Endothelial cell of umbilical vein (primary cell): ENCODE measurements at regions not wholly inside any gene's neighbourhood (a gene's known extent, or its start where the extent isn't known, plus 50 kb on each side); places are given as distances from the start of the nearest gene placed in this dataset.

ENCODE experiments used
- BruUV-seq: library from RNA; stranded (reverse); fragments of 400-500 nt; replicated peaks from 2 replicates; lab custom pipeline; 2021; lab: Mats Ljungman, UMichigan
- CTCF ChIA-PET: fragments of 300-600, 350-600 bp; sonication (Branson Sonifier 250); formaldehyde crosslinking; loops from one replicate; lab custom pipeline; 2021; ENCODE audit warnings: antibody characterized with exemption, inconsistent platforms; lab: Charles Lee
- POLR2A ChIA-PET: fragments of 300-600, 350-600 bp; sonication (Branson Sonifier 250); formaldehyde crosslinking; loops from one replicate; lab custom pipeline; 2021; ENCODE audit warnings: antibody characterized with exemption, inconsistent platforms; lab: Charles Lee
- DNase-seq: peaks from one replicate; pipeline ENCODE4 v3.0.0-alpha.2; 2011; ENCODE audit warnings: low read depth, low spot score
- FAIRE-seq: peaks from 2 replicates; lab custom pipeline; 2011; peaks lifted over from hg19 to GRCh38; lab: Jason Lieb, UNC
- H2AFZ ChIP-seq: 2 replicates; pipeline ENCODE4 v1.6.0; 2012; ENCODE audit warnings: low read depth, low read length, control low read depth, inconsistent platforms
- H3K27ac ChIP-seq: 2 replicates; pipeline ENCODE4 v1.5.1; 2011; ENCODE audit warnings: low read depth, mild to moderate bottlenecking, control low read depth, low read length, moderate library complexity; ENCODE audit not compliant: insufficient read depth
- H3K27me3 ChIP-seq, 2 experiments: 2 replicates each; pipeline versions ENCODE4 v1.6.0 to v1.6.1; 2011; ENCODE audit warnings: low read length in 2 of 2, mixed read lengths in 1 of 2; ENCODE audit not compliant: control insufficient read depth in 2 of 2, insufficient read depth in 2 of 2
- H3K36me3 ChIP-seq, 2 experiments: 2 replicates in 1 of 2; 3 replicates in 1 of 2; pipeline ENCODE4 v1.5.1; 2011; ENCODE audit warnings: low read length in 2 of 2, mild to moderate bottlenecking in 1 of 2, moderate library complexity in 1 of 2; ENCODE audit not compliant: control insufficient read depth in 2 of 2, insufficient read depth in 2 of 2; ENCODE audit errors: extremely low read depth in 1 of 2
- H3K4me1 ChIP-seq: 3 replicates; pipeline ENCODE4 v1.5.1; 2011; ENCODE audit warnings: mild to moderate bottlenecking, low read length; ENCODE audit not compliant: control insufficient read depth, insufficient read depth; ENCODE audit errors: extremely low read depth
- H3K4me2 ChIP-seq: 2 replicates; pipeline ENCODE4 v1.6.1; 2011; ENCODE audit warnings: low read length, control low read depth, mixed read lengths; ENCODE audit not compliant: insufficient read depth
- H3K4me3 ChIP-seq, 3 experiments: fragments of 200-600 bp in 1 of 3; sonication (generic), shearing (Covaris generic) in 1 of 3; replicated peaks in 1 of 3; 2 replicates each; pipeline ENCODE4 v1.5.1; 2011 to 2016; ENCODE audit warnings: control low read depth in 3 of 3, low read length in 3 of 3, mild to moderate bottlenecking in 2 of 3, inconsistent platforms in 1 of 3, low read depth in 1 of 3, moderate library complexity in 1 of 3; ENCODE audit not compliant: insufficient read depth in 1 of 3
- H3K79me2 ChIP-seq: 2 replicates; pipeline ENCODE4 v1.6.0; 2012; ENCODE audit warnings: low read length, inconsistent platforms; ENCODE audit not compliant: control insufficient read depth, insufficient read depth
- H3K9ac ChIP-seq: replicated peaks from 2 replicates; pipeline ENCODE3; 2011; ENCODE audit warnings: low read length, control low read depth; ENCODE audit not compliant: insufficient read depth; ENCODE audit errors: extremely low read depth
- H3K9me1 ChIP-seq: replicated peaks from 3 replicates; pipeline ENCODE4 v1.6.0; 2011; ENCODE audit warnings: mild to moderate bottlenecking, low read length; ENCODE audit not compliant: control insufficient read depth, insufficient read depth; ENCODE audit errors: extremely low read depth
- H3K9me3 ChIP-seq: replicated peaks from 2 replicates; pipeline ENCODE4 v1.5.1; 2012; ENCODE audit warnings: low read length, inconsistent platforms; ENCODE audit not compliant: control insufficient read depth, insufficient read depth
- H4K20me1 ChIP-seq: replicated peaks from 2 replicates; pipeline ENCODE3; 2011; ENCODE audit warnings: mild to moderate bottlenecking, low read length; ENCODE audit not compliant: control insufficient read depth, insufficient read depth; ENCODE audit errors: extremely low read depth
- CTCF ChIP-seq, 2 donors: IDR thresholded peaks; 1 replicate in 1 of 2; 2 replicates in 1 of 2; pipeline ENCODE4 v1.5.1; 2011; ENCODE audit warnings: low read length in 2 of 2, mild to moderate bottlenecking in 2 of 2, moderate library complexity in 2 of 2, control low read depth in 1 of 2, inconsistent platforms in 1 of 2, low read depth in 1 of 2; ENCODE audit not compliant: insufficient read depth in 1 of 2; ENCODE audit errors: extremely low read depth in 1 of 2
- EZH2 ChIP-seq: IDR thresholded peaks from 2 replicates; pipeline ENCODE4 v1.6.1; 2012; ENCODE audit warnings: borderline replicate concordance, low read depth, mild to moderate bottlenecking, moderate library complexity, low read length, inconsistent platforms; ENCODE audit not compliant: severe bottlenecking
- FOS ChIP-seq: IDR thresholded peaks from 2 replicates; pipeline ENCODE4 v1.6.1; 2011; ENCODE audit warnings: mild to moderate bottlenecking, low read length, moderate library complexity, borderline replicate concordance; ENCODE audit not compliant: insufficient read depth
- GATA2 ChIP-seq: IDR thresholded peaks from 2 replicates; pipeline ENCODE4 v1.7.0; 2011; ENCODE audit warnings: low read depth, mild to moderate bottlenecking, moderate library complexity, mixed read lengths, low read length; ENCODE audit not compliant: insufficient read length, insufficient read depth
- JUN ChIP-seq: IDR thresholded peaks from 2 replicates; pipeline ENCODE4 v1.6.1; 2011; ENCODE audit warnings: borderline replicate concordance, low read depth; ENCODE audit not compliant: insufficient read length, insufficient read depth
- MAX ChIP-seq: IDR thresholded peaks from 2 replicates; pipeline ENCODE4 v1.6.1; 2011; ENCODE audit not compliant: insufficient read depth, insufficient read length
- MYC ChIP-seq: IDR thresholded peaks from one replicate; pipeline ENCODE4 v1.6.1; 2011; ENCODE audit warnings: mild to moderate bottlenecking, low read depth, low read length
- POLR2A ChIP-seq: IDR thresholded peaks from 2 replicates; pipeline ENCODE4 v1.6.1; 2012; ENCODE audit warnings: low read depth, mild to moderate bottlenecking, control low read depth, low read length
- POLR2AphosphoS5 ChIP-seq: IDR thresholded peaks from 2 replicates; pipeline ENCODE4 v1.6.1; 2012; ENCODE audit warnings: low read depth, mild to moderate bottlenecking, control low read depth, low read length, moderate library complexity; ENCODE audit not compliant: insufficient read depth
- dilution Hi-C: fragments of 300-500 bp; cut with MboI; formaldehyde crosslinking; loops from one replicate; pipeline ENCODE4 v1.15.0; 2019; ENCODE audit warnings: low sequenced_read_pairs; ENCODE audit not compliant: extremely low pct_ligation_motif_present
- intact Hi-C: fragments of 100-400 bp; cut with micrococcal nuclease; formaldehyde crosslinking; loops from one replicate; pipeline ENCODE4 v1.10.0; 2022

- Histone ChIP-seq H3K79me2 (no peaks in the 10 kb centered on the region), H3K4me3 (no peak overlapping the region), H3K4me1 (no peaks in the 10 kb centered on the region), H3K9me3 (peaks cover 2% of the 10 kb centered on the region), H3K36me3 (no peaks in the 10 kb centered on the region), H3K27me3 (no peaks in the 10 kb centered on the region), H3K9me1 (no peaks in the 10 kb centered on the region), H3K4me2 (no peak overlapping the region), H4K20me1 (no peaks in the 10 kb centered on the region), H2AFZ (no peak overlapping the region), H3K9ac (no peak overlapping the region), H3K27ac (no peak overlapping the region)
- no peak for FAIRE-seq
- TF ChIP-seq JUN = no peak
- no peak for TF ChIP-seq GATA2
- TF ChIP-seq MYC = no peak
- no peak for TF ChIP-seq MAX
- no peak for TF ChIP-seq EZH2
- no peak for TF ChIP-seq POLR2AphosphoS5
- no peak for TF ChIP-seq CTCF (IDR thresholded peaks at IDR 0.05; ENCODE audit: extremely low read depth in 1 of 2, insufficient read depth in 1 of 2, low read depth in 1 of 2, low read length in 2 of 2)
- no peak for TF ChIP-seq POLR2A
- no peak for TF ChIP-seq FOS
- intact Hi-C loops (no loop called here), dilution Hi-C loops (no loop called here)
- DNase-seq = no peak
- BruUV-seq = no TSS peak
- CTCF ChIA-PET = no interaction called here
- POLR2A ChIA-PET = no interaction called here
Measured at GRCh38 chr6:1197309-1197708, 114.6 kb upstream of the FOXQ1 start.
